GM04504 (cell line): ENCODE measurements at regions not wholly inside any gene's neighbourhood (a gene's known extent, or its start where the extent isn't known, plus 50 kb on each side); places are given as distances from the start of the nearest gene placed in this dataset.
A peak's percentile ranks its signal among the peaks of the same experiment; 100 is the strongest.

Experiments
- DNase-seq: peaks from one replicate; pipeline ENCODE4 v3.0.0-alpha.2; 2012; ENCODE audit warnings: low read depth

DNA sequence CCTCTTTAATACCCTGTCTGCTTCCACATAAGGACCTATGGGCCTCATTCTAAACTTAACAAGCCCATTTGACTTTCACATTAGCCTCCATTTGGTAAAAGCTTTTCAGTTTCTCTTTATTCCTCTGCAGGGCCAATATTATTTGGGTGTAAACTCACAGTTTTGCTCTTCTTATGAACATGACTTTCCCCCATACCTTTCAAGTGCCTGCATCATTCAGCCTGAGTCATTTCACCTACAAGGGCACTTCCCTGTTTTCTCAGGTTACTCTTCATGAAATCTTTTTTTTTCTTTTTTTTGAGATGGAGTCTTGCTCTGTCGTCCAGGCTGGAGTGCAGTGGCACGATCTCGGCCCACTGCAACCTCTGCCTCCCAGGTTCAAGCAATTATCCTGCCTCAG, 1258.1 kb upstream of the CELF2 start:
- DNase-seq: no peak

DNA sequence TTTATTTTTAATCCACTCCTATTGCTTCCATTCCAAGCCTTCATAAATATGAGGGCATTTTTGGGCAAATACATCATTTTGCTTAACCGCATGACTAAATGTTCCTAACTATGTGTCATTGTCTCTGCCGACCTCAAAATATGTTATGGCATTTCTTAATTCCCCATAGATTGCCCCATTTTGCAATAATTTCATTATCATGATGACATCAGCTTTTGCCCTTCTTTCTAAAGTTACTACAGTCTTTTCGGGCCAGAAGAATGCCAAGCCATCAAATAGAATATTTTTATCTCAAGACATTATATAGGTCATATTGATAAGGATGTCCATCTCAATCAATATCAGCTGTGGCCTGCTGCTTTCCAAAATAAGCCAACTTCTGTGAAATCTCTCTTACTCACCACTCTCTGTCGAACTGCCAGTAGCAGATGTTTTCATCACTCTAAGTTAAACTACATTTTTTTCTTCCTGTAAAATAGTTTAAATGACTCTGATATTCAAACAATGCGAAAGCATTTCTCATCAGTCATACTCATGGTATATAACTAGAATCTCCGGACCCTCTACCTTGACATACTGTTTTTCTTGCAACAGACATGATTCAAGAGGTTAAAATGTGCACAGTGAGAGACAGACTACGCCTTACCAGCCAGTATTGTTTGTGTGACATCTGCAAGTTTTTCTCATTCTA, 1254.6 kb upstream of the CELF2 start:
- DNase-seq: peak; percentile 19

GRCh38 chr10:9766762-9767161, 1250.9 kb upstream of the CELF2 start:
- no peak for DNase-seq

GRCh38 chr10:9781666-9782065, 1236.0 kb upstream of the CELF2 start:
- no peak for DNase-seq

DNA sequence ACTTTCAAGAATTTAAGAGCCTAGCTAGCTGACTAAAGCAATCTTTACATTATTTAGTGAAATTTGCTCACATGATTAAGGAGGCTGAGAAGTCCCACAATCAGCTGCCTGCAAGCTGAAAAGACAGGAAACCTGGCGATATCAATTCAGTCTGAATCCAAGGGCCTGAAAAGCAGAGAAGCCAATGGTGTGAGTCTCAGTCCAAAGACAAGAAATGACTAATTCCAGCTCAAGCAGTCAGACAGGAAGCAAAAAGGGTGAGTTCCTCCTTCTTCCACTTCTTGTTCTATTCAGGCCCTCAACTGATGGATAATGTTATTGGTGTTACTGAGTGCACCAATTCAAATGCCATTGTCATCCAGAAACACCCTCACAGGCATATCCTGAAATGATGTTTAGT, 1231.6 kb upstream of the CELF2 start:
- DNase-seq: no peak

- no peak for DNase-seq
Measured at GRCh38 chr10:9786576-9786975, 1231.1 kb upstream of the CELF2 start.

DNA sequence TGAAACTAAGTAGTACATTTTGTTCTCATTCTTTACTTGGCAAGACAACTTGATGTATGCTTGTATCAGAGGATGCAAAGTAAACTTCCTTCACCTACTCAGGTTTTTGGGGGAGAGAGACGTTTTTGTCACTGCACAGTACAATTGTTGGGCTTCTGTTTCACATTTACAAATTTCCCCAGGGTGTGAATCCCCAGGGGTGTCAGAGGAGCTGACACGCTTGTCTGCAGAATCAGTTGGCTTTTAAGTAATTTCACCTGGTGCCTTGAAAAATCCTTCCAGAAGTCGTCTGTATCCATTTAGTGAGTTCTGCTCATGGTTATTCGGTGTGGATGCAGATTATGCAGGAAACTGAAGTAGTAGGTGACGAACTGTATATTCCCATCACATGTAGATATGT, 1227.7 kb upstream of the CELF2 start:
- DNase-seq: no peak

DNA sequence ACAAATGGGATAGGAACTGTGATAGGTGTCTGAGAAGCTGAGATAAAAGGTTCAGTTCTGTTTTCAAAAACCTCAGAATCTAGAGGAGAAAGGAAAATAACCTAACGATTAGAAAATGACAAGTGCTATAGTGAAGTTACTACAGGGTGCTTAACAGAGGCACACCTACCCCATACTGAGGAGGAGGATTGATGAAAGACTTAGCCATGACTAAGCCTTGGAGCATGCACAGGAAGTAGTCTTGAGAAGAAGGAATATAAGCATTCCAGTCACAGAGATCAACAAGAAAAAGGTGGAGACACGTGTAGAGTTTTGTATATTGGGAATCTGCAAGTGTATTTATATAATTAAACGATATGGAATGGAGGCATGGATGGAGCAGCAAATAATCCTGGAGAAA, 1225.5 kb upstream of the CELF2 start:
- DNase-seq: no peak

- DNase-seq: no peak
Measured at GRCh38 chr10:9796564-9796963, 1221.1 kb upstream of the CELF2 start.

- DNase-seq: no peak
Measured at GRCh38 chr10:9800011-9800410, 1217.7 kb upstream of the CELF2 start.

GRCh38 chr10:9800571-9800970, 1217.1 kb upstream of the CELF2 start:
- DNase-seq: no peak

DNA sequence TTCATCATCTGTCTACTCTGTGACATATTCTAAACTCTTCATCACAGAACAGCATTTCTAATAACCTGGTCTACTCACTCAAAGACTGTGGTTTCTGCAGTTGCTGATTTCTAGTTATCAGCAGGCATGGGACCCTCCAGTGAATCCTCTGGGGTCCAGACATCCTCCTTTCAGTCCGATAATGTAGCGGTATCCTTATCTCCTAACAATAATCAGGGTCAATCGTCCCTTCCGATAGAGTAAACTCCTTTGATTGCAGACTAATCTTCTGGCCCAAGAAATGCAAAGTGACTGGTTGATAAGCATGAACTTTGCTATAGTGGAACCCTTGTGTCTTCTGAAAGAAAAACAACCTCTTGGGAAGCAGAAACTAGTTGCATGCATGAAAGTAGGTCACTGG, 1209.8 kb upstream of the CELF2 start:
- DNase-seq: no peak

- DNase-seq: no peak
Measured at GRCh38 chr10:9811601-9812000, 1206.1 kb upstream of the CELF2 start.

GRCh38 chr10:9814285-9814864, 1203.3 kb upstream of the CELF2 start:
- peak; percentile 4 for DNase-seq

DNA sequence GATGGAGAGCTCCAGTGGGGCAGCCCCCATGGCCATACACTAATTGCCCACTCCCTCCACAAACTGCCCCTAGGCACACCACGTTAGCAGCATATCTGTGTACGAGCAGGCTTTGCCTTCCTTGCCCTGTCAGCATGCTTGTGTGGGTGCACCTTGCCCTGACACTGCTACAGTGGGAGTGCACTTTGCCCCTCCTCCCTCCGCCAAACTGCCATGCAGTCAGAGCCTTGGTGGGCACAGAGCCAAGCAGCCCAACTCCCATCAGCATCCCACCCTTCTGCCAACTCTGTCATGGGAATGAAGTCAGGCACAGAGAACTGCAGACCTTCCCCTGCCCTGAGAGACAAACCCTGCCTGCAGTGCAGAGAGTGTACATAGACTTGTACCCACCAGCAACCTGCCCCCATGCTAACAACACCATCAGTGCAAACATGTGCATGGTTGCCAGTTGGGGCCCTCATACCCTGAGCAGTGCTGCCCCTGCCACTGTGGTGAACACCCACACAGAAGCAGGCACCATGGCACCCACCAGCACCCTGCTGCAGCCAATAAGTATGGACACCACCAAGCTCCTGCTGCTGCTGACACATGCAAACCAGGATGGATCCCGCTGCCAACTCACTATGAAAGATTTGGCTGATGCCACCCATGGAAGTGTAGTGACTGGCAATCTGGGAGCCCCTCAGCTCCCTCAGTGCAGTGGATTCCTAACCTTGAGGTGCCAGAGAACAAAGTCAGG, 1197.7 kb upstream of the CELF2 start:
- DNase-seq: no peak

DNA sequence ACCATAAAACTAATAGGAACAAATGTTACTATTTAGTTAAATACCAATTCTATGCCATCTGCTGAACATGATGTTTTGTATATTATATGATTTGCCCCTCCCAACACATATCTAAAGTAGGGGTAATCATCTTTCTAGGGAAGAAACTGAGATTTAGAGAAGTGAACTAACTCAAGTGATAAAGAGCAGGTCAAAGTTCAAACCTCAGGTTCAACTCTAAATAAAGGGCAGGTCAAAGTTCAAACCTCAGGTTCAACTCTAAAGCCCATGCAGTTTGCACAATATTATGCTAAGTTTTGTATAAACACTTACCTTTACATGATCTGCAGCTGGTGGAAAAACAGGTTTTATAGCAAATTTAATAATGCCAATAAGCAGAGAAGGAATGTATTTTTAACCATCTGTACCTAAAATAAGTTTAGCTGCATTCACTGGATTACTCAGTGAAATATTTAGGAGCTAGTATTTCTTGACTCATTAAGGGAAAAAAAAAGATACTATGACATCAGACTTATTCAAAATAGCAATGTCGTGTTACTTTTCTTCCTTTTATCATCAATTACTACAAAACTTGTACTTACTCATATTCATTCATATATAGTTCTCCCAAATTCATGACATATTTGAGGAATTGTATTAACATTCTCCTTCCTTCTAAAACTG, 1194.3 kb upstream of the CELF2 start:
- DNase-seq: no peak

- no peak for DNase-seq
Measured at GRCh38 chr10:9824631-9825071, 1193.0 kb upstream of the CELF2 start.

- DNase-seq: no peak
Measured at GRCh38 chr10:9825491-9826018, 1192.1 kb upstream of the CELF2 start.

DNA sequence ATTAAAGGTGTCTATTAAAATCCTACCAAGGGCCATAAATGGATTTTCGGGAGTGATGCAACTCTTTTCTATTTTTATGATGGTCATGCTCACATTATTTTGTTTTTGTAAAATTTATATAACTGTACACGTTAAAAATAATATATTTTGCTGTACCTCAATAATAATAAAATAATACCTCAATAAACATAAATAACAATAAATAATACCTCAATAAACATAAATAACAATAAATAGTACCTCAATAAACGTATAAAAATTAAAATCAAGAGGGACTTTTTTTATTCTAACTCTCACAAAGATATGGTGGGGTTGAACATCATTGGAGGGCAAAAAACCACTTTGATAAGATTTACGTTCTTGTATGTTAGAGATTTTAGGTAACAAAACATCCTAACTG, 1189.6 kb upstream of the CELF2 start:
- DNase-seq: no peak

GRCh38 chr10:9833942-9834341, 1183.7 kb upstream of the CELF2 start:
- DNase-seq: no peak

GRCh38 chr10:9834434-9834833, 1183.2 kb upstream of the CELF2 start:
- no peak for DNase-seq

DNA sequence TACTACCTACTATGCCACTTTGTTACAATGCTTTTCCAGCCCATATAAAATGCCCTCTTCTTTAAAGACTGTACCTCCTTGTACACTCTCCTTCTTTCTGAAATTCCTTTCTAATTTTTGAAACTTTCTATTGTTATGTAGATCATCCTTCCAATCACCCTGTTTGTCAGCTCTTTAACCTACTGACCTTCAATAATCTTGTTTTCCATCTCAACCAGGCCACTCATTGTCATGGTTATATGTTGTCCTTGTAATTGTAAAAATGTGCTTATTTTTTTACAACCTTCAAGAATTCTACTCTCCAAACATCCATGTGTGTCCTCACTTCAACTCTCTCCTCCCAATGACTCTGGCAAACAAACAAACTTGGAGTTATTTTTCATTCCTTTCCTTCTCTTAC, 1172.6 kb upstream of the CELF2 start:
- no peak for DNase-seq

- DNase-seq: no peak
Measured at GRCh38 chr10:9848278-9848677, 1169.4 kb upstream of the CELF2 start.
